OCI-LY3 (cell line): ENCODE measurements at regions not wholly inside any gene's neighbourhood (a gene's known extent, or its start where the extent isn't known, plus 50 kb on each side); places are given as distances from the start of the nearest gene placed in this dataset.

Source experiments
- H2AFZ ChIP-seq: fragments of 200-600, 300-600 bp; shearing (Covaris generic); 2 replicates; pipeline ENCODE4 v1.6.0; 2014; ENCODE audit warnings: antibody characterized with exemption, low read depth, low read length
- H3K27ac ChIP-seq: fragments of 200-600, 300-600 bp; sonication (generic); 2 replicates; pipeline ENCODE4 v1.5.1; 2014; ENCODE audit warnings: mild to moderate bottlenecking, low read length, moderate library complexity, mixed read lengths
- H3K27me3 ChIP-seq: fragments of 200-600, 300-600 bp; sonication (generic); 2 replicates; pipeline ENCODE4 v1.6.1; 2014; ENCODE audit warnings: low read depth, low read length, mixed read lengths
- H3K36me3 ChIP-seq: fragments of 200-600, 300-600 bp; sonication (generic); replicated peaks from 2 replicates; pipeline ENCODE3; 2014; ENCODE audit warnings: low read depth, low read length, mixed read lengths
- H3K4me1 ChIP-seq: fragments of 300-600, 200-600 bp; sonication (generic); 2 replicates; pipeline ENCODE4 v1.6.1; 2014; ENCODE audit warnings: low read length, mixed read lengths
- H3K4me2 ChIP-seq: fragments of 200-600, 300-600 bp; sonication (generic); 2 replicates; pipeline ENCODE4 v1.6.1; 2014; ENCODE audit warnings: low read length, mixed read lengths
- H3K4me3 ChIP-seq: fragments of 300-600, 200-600 bp; sonication (generic); 2 replicates; pipeline ENCODE4 v1.5.1; 2014; ENCODE audit warnings: antibody characterized with exemption, mild to moderate bottlenecking, low read length, moderate library complexity
- H3K79me2 ChIP-seq: fragments of 300-600, 200-600 bp; shearing (Covaris generic); 2 replicates; pipeline ENCODE4 v1.6.1; 2014; ENCODE audit warnings: mild to moderate bottlenecking, low read length, mixed read lengths
- H3K9ac ChIP-seq: fragments of 300-600, 200-600 bp; shearing (Covaris generic); 2 replicates; pipeline ENCODE4 v1.6.0; 2014; ENCODE audit warnings: mild to moderate bottlenecking, low read length, moderate library complexity
- H3K9me3 ChIP-seq: fragments of 200-600, 300-600 bp; shearing (Covaris generic); 2 replicates; pipeline ENCODE4 v1.6.1; 2014; ENCODE audit warnings: low read length, mixed read lengths; ENCODE audit not compliant: insufficient read depth
- H4K20me1 ChIP-seq: fragments of 200-600, 300-600 bp; sonication (generic); 2 replicates; pipeline ENCODE4 v1.6.1; 2016; ENCODE audit warnings: low read length, mixed read lengths; ENCODE audit not compliant: insufficient read depth
- EZH2phosphoT487 ChIP-seq: fragments of 200-600 bp; shearing (Covaris generic); IDR thresholded peaks from 2 replicates; pipeline ENCODE4 v1.6.1; 2018; ENCODE audit warnings: antibody characterized with exemption, mixed run types, low read depth
- TF ChIP-seq, protein P1 (sequence below): fragments of 200-600, 300-600 bp; sonication (generic); IDR thresholded peaks from 2 replicates; pipeline ENCODE4 v1.5.1; 2014; ENCODE audit warnings: antibody characterized with exemption, low read length, low read depth

DNA sequence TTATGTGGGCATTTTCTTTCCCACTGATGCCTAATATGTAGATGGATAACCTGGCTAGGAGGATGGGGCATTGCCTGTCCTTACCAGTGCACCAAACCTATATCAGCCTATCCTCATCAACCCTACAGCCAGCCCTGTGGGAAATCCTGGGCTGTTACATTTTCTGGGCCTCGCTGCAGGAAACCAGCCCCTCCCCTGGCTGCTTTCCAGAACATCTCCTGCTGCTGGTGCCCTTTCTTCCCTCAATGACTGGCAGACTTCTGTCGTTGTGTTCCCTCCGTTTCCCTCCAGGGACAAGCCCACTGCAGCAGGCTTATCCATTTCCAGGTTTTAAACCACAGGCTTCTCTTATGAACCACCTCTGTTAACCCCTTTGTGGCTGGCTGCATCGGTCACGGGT is 486.1 kb upstream of the COBL start:
- H3K4me2 ChIP-seq: no peak overlapping the region
- no peaks in the 10 kb centered on the region for H3K9me3 ChIP-seq
- no peak overlapping the region for H3K27ac ChIP-seq
- H2AFZ ChIP-seq: no peak overlapping the region
- H3K36me3 ChIP-seq: no peaks in the 10 kb centered on the region
- no peaks in the 10 kb centered on the region for H4K20me1 ChIP-seq
- no peak overlapping the region for H3K9ac ChIP-seq
- TF ChIP-seq, protein P1, sequence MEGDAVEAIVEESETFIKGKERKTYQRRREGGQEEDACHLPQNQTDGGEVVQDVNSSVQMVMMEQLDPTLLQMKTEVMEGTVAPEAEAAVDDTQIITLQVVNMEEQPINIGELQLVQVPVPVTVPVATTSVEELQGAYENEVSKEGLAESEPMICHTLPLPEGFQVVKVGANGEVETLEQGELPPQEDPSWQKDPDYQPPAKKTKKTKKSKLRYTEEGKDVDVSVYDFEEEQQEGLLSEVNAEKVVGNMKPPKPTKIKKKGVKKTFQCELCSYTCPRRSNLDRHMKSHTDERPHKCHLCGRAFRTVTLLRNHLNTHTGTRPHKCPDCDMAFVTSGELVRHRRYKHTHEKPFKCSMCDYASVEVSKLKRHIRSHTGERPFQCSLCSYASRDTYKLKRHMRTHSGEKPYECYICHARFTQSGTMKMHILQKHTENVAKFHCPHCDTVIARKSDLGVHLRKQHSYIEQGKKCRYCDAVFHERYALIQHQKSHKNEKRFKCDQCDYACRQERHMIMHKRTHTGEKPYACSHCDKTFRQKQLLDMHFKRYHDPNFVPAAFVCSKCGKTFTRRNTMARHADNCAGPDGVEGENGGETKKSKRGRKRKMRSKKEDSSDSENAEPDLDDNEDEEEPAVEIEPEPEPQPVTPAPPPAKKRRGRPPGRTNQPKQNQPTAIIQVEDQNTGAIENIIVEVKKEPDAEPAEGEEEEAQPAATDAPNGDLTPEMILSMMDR: no peak
- TF ChIP-seq EZH2phosphoT487: no peak
- no peaks in the 10 kb centered on the region for H3K27me3 ChIP-seq
- H3K4me3 ChIP-seq: no peak overlapping the region
- peaks cover 9% of the 10 kb centered on the region for H3K4me1 ChIP-seq
- H3K79me2 ChIP-seq: no peaks in the 10 kb centered on the region

DNA sequence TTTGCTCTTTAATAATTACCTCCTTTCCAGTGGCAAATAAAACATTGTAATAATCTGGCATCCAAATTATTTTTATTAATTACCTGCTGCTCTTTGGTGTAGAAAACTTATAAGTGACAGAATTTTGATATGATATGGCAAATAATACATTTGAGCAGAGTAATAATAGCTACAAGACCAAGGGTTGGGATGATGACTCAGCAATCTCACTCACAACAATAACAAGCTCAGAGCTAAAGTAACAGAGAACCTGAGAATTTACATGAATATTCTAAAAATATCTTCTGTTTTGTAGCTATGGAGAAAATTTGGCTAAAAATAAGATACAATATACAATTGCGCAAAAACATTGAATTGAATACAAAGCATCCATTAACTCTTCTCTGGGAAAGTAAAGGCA is 480.8 kb upstream of the COBL start:
- Histone ChIP-seq H3K9ac (no peak overlapping the region), H3K4me1 (peaks cover 19% of the 10 kb centered on the region), H3K36me3 (no peaks in the 10 kb centered on the region), H3K9me3 (no peaks in the 10 kb centered on the region), H3K79me2 (no peaks in the 10 kb centered on the region), H2AFZ (no peak overlapping the region), H3K27ac (peak overlapping the region; percentile 3; the same call in 1 of the 2 replicates), H3K4me3 (no peak overlapping the region), H4K20me1 (no peaks in the 10 kb centered on the region), H3K27me3 (no peaks in the 10 kb centered on the region), H3K4me2 (peak overlapping the region; percentile 21; the same call in 1 of the 2 replicates)
- TF ChIP-seq, protein P1: no peak
- no peak for TF ChIP-seq EZH2phosphoT487

DNA sequence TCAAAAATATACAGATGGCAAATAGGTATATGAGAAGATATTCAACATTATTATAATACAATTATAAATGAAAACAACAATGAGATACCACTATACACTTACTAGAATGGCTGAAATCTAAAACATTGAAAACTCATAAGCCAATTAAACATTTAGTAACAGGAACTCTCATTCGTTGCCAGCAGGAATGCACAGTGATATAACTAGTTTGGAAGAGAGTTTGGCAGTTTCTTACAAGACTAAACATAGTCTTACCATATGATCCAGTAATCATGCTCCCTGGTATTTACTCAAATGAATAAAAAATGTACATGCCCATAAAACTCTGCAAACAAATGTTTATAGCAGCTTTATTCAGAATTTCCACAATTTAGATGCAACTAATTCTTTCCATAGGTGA is 476.2 kb upstream of the COBL start:
- no peak for TF ChIP-seq EZH2phosphoT487
- TF ChIP-seq, protein P1: no peak
- Histone ChIP-seq H2AFZ (no peak overlapping the region), H3K9ac (no peak overlapping the region), H3K79me2 (no peaks in the 10 kb centered on the region), H3K4me2 (no peak overlapping the region), H3K27ac (no peak overlapping the region), H3K9me3 (no peaks in the 10 kb centered on the region), H3K27me3 (no peaks in the 10 kb centered on the region), H4K20me1 (no peaks in the 10 kb centered on the region), H3K4me3 (no peak overlapping the region), H3K36me3 (no peaks in the 10 kb centered on the region), H3K4me1 (peaks cover 16% of the 10 kb centered on the region)

DNA sequence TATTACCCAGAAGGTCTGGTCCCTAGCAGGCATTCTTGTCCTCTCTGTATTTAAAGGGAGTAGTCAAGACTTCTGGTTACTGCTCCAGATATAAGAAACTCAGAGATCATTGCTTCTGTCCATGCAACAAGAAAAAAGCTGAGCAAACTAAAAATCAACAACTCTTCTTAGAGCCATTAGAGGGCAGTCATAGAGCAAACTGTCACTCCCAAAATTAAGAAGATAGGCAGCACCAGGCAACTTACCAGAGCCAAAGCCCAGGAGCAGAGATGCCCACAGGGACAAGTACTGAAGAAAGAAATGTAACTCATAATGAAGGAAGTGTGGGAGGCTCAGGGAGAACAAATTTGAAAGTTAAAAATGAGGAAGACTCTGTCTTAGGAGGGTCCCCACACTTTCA is 472.9 kb upstream of the COBL start:
- no peak for TF ChIP-seq EZH2phosphoT487
- TF ChIP-seq, protein P1: peak; percentile 74
- peak overlapping the region; percentile 34; the same call in 1 of the 2 replicates for H3K4me2 ChIP-seq
- no peaks in the 10 kb centered on the region for H3K79me2 ChIP-seq
- no peak overlapping the region for H3K27ac ChIP-seq
- H3K27me3 ChIP-seq: no peaks in the 10 kb centered on the region
- H3K4me3 ChIP-seq: no peak overlapping the region
- no peaks in the 10 kb centered on the region for H4K20me1 ChIP-seq
- H2AFZ ChIP-seq: no peak overlapping the region
- H3K36me3 ChIP-seq: no peaks in the 10 kb centered on the region
- H3K9me3 ChIP-seq: no peaks in the 10 kb centered on the region
- H3K9ac ChIP-seq: no peak overlapping the region
- peaks cover 31% of the 10 kb centered on the region for H3K4me1 ChIP-seq
